H1 (cell line): ENCODE measurements at regions not wholly inside any gene's neighbourhood (a gene's known extent, or its start where the extent isn't known, plus 50 kb on each side); places are given as distances from the start of the nearest gene placed in this dataset.

Source experiments
- CTCF ChIA-PET: fragments of 300-600 bp; sonication (Branson Sonifier 250); formaldehyde crosslinking; loops from one replicate; lab custom pipeline; 2021; ENCODE audit not compliant: partially characterized antibody; lab: Charles Lee
- POLR2A ChIA-PET: fragments of 300-600 bp; sonication (Branson Sonifier 250); formaldehyde crosslinking; loops from one replicate; lab custom pipeline; 2021; ENCODE audit warnings: inconsistent platforms; ENCODE audit not compliant: partially characterized antibody; lab: Charles Lee
- DNase-seq, 2 experiments: peaks; one replicate each; pipeline versions ENCODE4 v3.0.0 to v3.0.0-alpha.2; 2010 to 2022; ENCODE audit warnings: low spot score in 2 of 2, low read depth in 1 of 2, mixed read lengths in 1 of 2
- FAIRE-seq: peaks from 2 replicates; lab custom pipeline; 2011; peaks lifted over from hg19 to GRCh38; lab: Jason Lieb, UNC
- H2AFZ ChIP-seq: 2 replicates; pipeline ENCODE4 v1.8.1; 2012; ENCODE audit warnings: low read length, inconsistent platforms
- H2AK5ac ChIP-seq: 2 replicates; pipeline ENCODE4 v1.6.1; 2013; ENCODE audit warnings: low read depth, low read length
- H2BK120ac ChIP-seq: replicated peaks from 2 replicates; pipeline ENCODE3; 2013; ENCODE audit warnings: low read depth, low read length, inconsistent platforms
- H2BK12ac ChIP-seq: 2 replicates; pipeline ENCODE4 v1.6.1; 2013; ENCODE audit warnings: low read depth, low read length
- H2BK15ac ChIP-seq: 2 replicates; pipeline ENCODE4 v1.6.1; 2013; ENCODE audit warnings: low read length
- H2BK20ac ChIP-seq: 2 replicates; pipeline ENCODE4 v1.6.1; 2013; ENCODE audit warnings: low read length
- H2BK5ac ChIP-seq: 2 replicates; pipeline ENCODE4 v1.6.1; 2013; ENCODE audit warnings: low read depth, low read length
- H3K14ac ChIP-seq: 2 replicates; pipeline ENCODE4 v1.6.1; 2013; ENCODE audit warnings: inconsistent platforms; ENCODE audit not compliant: insufficient read length
- H3K18ac ChIP-seq: 2 replicates; pipeline ENCODE4 v1.6.1; 2013; ENCODE audit warnings: low read length; ENCODE audit errors: extremely low read depth
- H3K23ac ChIP-seq: 2 replicates; pipeline ENCODE4 v1.6.1; 2013; ENCODE audit warnings: inconsistent platforms; ENCODE audit not compliant: insufficient read length
- H3K23me2 ChIP-seq: 2 replicates; pipeline ENCODE4 v1.6.1; 2013; ENCODE audit warnings: low read depth, low read length
- H3K27ac ChIP-seq: 2 replicates; pipeline ENCODE4 v1.6.1; 2011; ENCODE audit warnings: low read depth, low read length, inconsistent platforms
- H3K27me3 ChIP-seq, 4 experiments: replicated peaks in 1 of 4; 1 replicate in 1 of 4; 2 replicates in 3 of 4; pipeline versions ENCODE4 v1.6.1 to v1.8.1; 2011 to 2013; ENCODE audit warnings: low read length in 3 of 4, mild to moderate bottlenecking in 3 of 4, inconsistent platforms in 2 of 4, mixed read lengths in 2 of 4, moderate library complexity in 1 of 4; ENCODE audit not compliant: control insufficient read depth in 3 of 4, insufficient read depth in 3 of 4; ENCODE audit errors: extremely low read depth in 1 of 4
- H3K36me3 ChIP-seq, 4 experiments: 2 replicates each; pipeline versions ENCODE4 v1.6.1 to v1.8.1; 2011 to 2013; ENCODE audit warnings: mild to moderate bottlenecking in 4 of 4, low read length in 3 of 4, moderate library complexity in 2 of 4, control low read depth in 1 of 4, inconsistent platforms in 1 of 4; ENCODE audit not compliant: insufficient read depth in 4 of 4, control insufficient read depth in 2 of 4
- H3K4ac ChIP-seq: replicated peaks from 2 replicates; pipeline ENCODE3; 2013; ENCODE audit warnings: low read length, low read depth, mixed read lengths, inconsistent platforms; ENCODE audit not compliant: insufficient read length
- H3K4me1 ChIP-seq, 4 experiments: replicated peaks in 1 of 4; 1 replicate in 1 of 4; 2 replicates in 3 of 4; pipeline versions ENCODE4 v1.6.1 to v1.8.1; 2011 to 2013; ENCODE audit warnings: low read length in 3 of 4, inconsistent platforms in 2 of 4, mixed read lengths in 1 of 4; ENCODE audit not compliant: insufficient read depth in 4 of 4, control insufficient read depth in 3 of 4
- H3K4me2 ChIP-seq, 2 experiments: 2 replicates each; pipeline versions ENCODE4 v1.6.1 to v1.8.1; 2011 to 2013; ENCODE audit warnings: low read depth in 2 of 2, low read length in 2 of 2, control low read depth in 1 of 2, inconsistent platforms in 1 of 2, mild to moderate bottlenecking in 1 of 2; ENCODE audit not compliant: insufficient read depth in 1 of 2
- H3K4me3 ChIP-seq, 4 experiments: fragments of 200-600, 300-600 bp in 1 of 4; sonication (generic), shearing (Covaris generic), sonication (Bioruptor Twin) in 1 of 4; 2 replicates each; pipeline versions ENCODE4 v1.5.1 to v1.8.1; 2011 to 2016; ENCODE audit warnings: low read length in 4 of 4, low read depth in 3 of 4, control low read depth in 2 of 4, inconsistent platforms in 2 of 4, mild to moderate bottlenecking in 2 of 4, mixed read lengths in 1 of 4, moderate library complexity in 1 of 4; ENCODE audit not compliant: insufficient read depth in 2 of 4; ENCODE audit errors: extremely low read depth in 1 of 4
- H3K56ac ChIP-seq: replicated peaks from 2 replicates; pipeline ENCODE3; 2013; ENCODE audit warnings: low read depth, mild to moderate bottlenecking, mixed read lengths, low read length, inconsistent platforms; ENCODE audit not compliant: insufficient read length
- H3K79me1 ChIP-seq: 2 replicates; pipeline ENCODE4 v1.6.1; 2013; ENCODE audit warnings: low read depth, low read length, control low read depth
- H3K79me2 ChIP-seq, 2 experiments: 2 replicates each; pipeline versions ENCODE4 v1.6.1 to v1.8.1; 2012 to 2013; ENCODE audit warnings: low read length in 2 of 2, mild to moderate bottlenecking in 2 of 2, inconsistent platforms in 1 of 2; ENCODE audit not compliant: insufficient read depth in 2 of 2, control insufficient read depth in 1 of 2
- H3K9ac ChIP-seq, 4 experiments: replicated peaks in 1 of 4; 1 replicate in 1 of 4; 2 replicates in 3 of 4; pipeline versions ENCODE4 v1.6.1 to v1.8.1; 2011 to 2013; ENCODE audit warnings: low read depth in 3 of 4, low read length in 3 of 4, control low read depth in 2 of 4, mild to moderate bottlenecking in 2 of 4, moderate library complexity in 2 of 4, inconsistent platforms in 1 of 4; ENCODE audit errors: extremely low read depth in 1 of 4
- H3K9me3 ChIP-seq, 2 experiments: 2 replicates each; pipeline versions ENCODE4 v1.6.1 to v1.8.1; 2012 to 2013; ENCODE audit warnings: mild to moderate bottlenecking in 2 of 2, moderate library complexity in 2 of 2, control low read depth in 1 of 2, inconsistent platforms in 1 of 2, low read depth in 1 of 2, low read length in 1 of 2, mixed read lengths in 1 of 2; ENCODE audit not compliant: insufficient read depth in 2 of 2
- H4K20me1 ChIP-seq, 2 experiments: replicated peaks in 1 of 2; 2 replicates each; pipeline versions ENCODE3 to v1.8.1; 2011 to 2013; ENCODE audit warnings: inconsistent platforms in 2 of 2, low read length in 2 of 2, mild to moderate bottlenecking in 1 of 2; ENCODE audit not compliant: insufficient read depth in 2 of 2, control insufficient read depth in 1 of 2
- H4K5ac ChIP-seq: 2 replicates; pipeline ENCODE4 v1.6.1; 2013; ENCODE audit warnings: low read length, low read depth, mixed read lengths, inconsistent platforms; ENCODE audit not compliant: insufficient read length
- H4K8ac ChIP-seq: 2 replicates; pipeline ENCODE4 v1.8.0; 2013; ENCODE audit warnings: mild to moderate bottlenecking, moderate library complexity, low read length, inconsistent platforms; ENCODE audit not compliant: insufficient read depth; ENCODE audit errors: extremely low read depth
- H4K91ac ChIP-seq: replicated peaks from 2 replicates; pipeline ENCODE3; 2013; ENCODE audit warnings: low read length, mixed read lengths, inconsistent platforms; ENCODE audit not compliant: insufficient read length
- EGR1 ChIP-seq: IDR thresholded peaks from 2 replicates; pipeline ENCODE4 v1.6.1; 2011; ENCODE audit warnings: low read depth, low read length, borderline replicate concordance
- EP300 ChIP-seq, 2 experiments: IDR thresholded peaks; 1 replicate in 1 of 2; 2 replicates in 1 of 2; pipeline ENCODE4 v1.6.1; 2011 to 2012; ENCODE audit warnings: low read depth in 2 of 2, low read length in 2 of 2, mild to moderate bottlenecking in 2 of 2, borderline replicate concordance in 1 of 2, inconsistent platforms in 1 of 2, moderate library complexity in 1 of 2
- FOSL1 ChIP-seq: IDR thresholded peaks from 2 replicates; pipeline ENCODE4 v1.6.1; 2011; ENCODE audit warnings: mild to moderate bottlenecking, low read depth, low read length, moderate library complexity; ENCODE audit not compliant: insufficient read depth
- HDAC2 ChIP-seq, 2 experiments: fragments of 300-600 bp in 1 of 2; sonication (generic) in 1 of 2; IDR thresholded peaks; 2 replicates each; pipeline ENCODE4 v1.6.1; 2011 to 2012; ENCODE audit warnings: low read depth in 2 of 2, low read length in 2 of 2, mild to moderate bottlenecking in 2 of 2, moderate library complexity in 2 of 2, borderline replicate concordance in 1 of 2, inconsistent platforms in 1 of 2
- HDAC6 ChIP-seq: IDR thresholded peaks from one replicate; pipeline ENCODE4 v1.7.1; 2012; ENCODE audit warnings: low read depth, mild to moderate bottlenecking, inconsistent platforms, low read length, moderate library complexity
- WGBS, 2 experiments: shearing (Covaris generic) in 1 of 2; methylation state at CpG; one replicate each; pipeline versions ENCODE4 v1.1.6 to v1.1.7; 2013 to 2015; ENCODE audit warnings: low lambda C conversion rate in 2 of 2, mixed read lengths in 2 of 2, inconsistent platforms in 1 of 2, low coverage in 1 of 2, missing lambda C conversion rate in 1 of 2; ENCODE audit not compliant: insufficient replicate concordance in 2 of 2, insufficient coverage in 1 of 2, insufficient read length in 1 of 2; ENCODE audit errors: extremely low coverage in 1 of 2, missing lambda C conversion rate in 1 of 2; 5-methylcytosine and 5-hydroxymethylcytosine counted together

GRCh38 chr12:107847830-107848229 lies 73.3 kb downstream of the ASCL4 start:
- WGBS, 2 experiments, result 64% methylated on average over 3 of the region's 3 CpGs; no CpG with 5 or more reads in 1 of the 2 experiments
- no peak overlapping the region for H2BK12ac ChIP-seq
- no peak overlapping the region for H3K4ac ChIP-seq
- POLR2A ChIA-PET, result no interaction called here
- H2AK5ac ChIP-seq, result no peak overlapping the region
- H4K20me1 ChIP-seq, result peaks cover 0 to 1% of the 10 kb centered on the region in 2 experiments
- H3K4me3 ChIP-seq, result no peak overlapping the region
- H3K9ac ChIP-seq, result no peak overlapping the region
- no peaks in the 10 kb centered on the region for H3K79me2 ChIP-seq
- no peak overlapping the region for H3K27ac ChIP-seq
- no peak overlapping the region for H4K5ac ChIP-seq
- H2BK15ac ChIP-seq, result no peak overlapping the region
- peaks cover 23 to 49% (median 38%) of the 10 kb centered on the region in 4 experiments for H3K27me3 ChIP-seq
- peaks cover 0 to 12% (median 6%) of the 10 kb centered on the region in 4 experiments; a peak in 5 of 7 replicates for H3K4me1 ChIP-seq
- CTCF ChIA-PET, result interaction anchor here (0.9 to 1.7 kb wide), 4 partner anchors 9 to 65 kb away, joined by 3 to 5 read pairs (median 4); no protein-coding TSS in a partner anchor
- TF ChIP-seq EP300 (IDR thresholded peaks at IDR 0.05; ENCODE audit: borderline replicate concordance in 1 of 2, low read depth in 2 of 2, low read length in 2 of 2) (no peak), HDAC2 (IDR thresholded peaks at IDR 0.05; ENCODE audit: borderline replicate concordance in 1 of 2, low read depth in 2 of 2, low read length in 2 of 2) (no peak), HDAC6 (no peak), FOSL1 (no peak), EGR1 (no peak)
- H3K4me2 ChIP-seq, result no peak overlapping the region
- H2AFZ ChIP-seq, result no peak overlapping the region
- peak overlapping the region; percentile 32 for H3K23ac ChIP-seq
- H4K91ac ChIP-seq, result no peak overlapping the region
- H3K79me1 ChIP-seq, result no peaks in the 10 kb centered on the region
- H3K56ac ChIP-seq, result no peak overlapping the region
- H2BK5ac ChIP-seq, result no peak overlapping the region
- no peak overlapping the region for H3K18ac ChIP-seq
- H2BK20ac ChIP-seq, result no peak overlapping the region
- no peak overlapping the region for H3K14ac ChIP-seq
- no peak overlapping the region for H2BK120ac ChIP-seq
- no peak for DNase-seq
- no peak for FAIRE-seq
- no peak overlapping the region for H4K8ac ChIP-seq
- H3K36me3 ChIP-seq, result no peaks in the 10 kb centered on the region
- H3K9me3 ChIP-seq, result no peaks in the 10 kb centered on the region
- H3K23me2 ChIP-seq, result peaks cover 16% of the 10 kb centered on the region
